Large intestine (tissue), 3 donors: ENCODE measurements at regions not wholly inside any gene's neighbourhood (a gene's known extent, or its start where the extent isn't known, plus 50 kb on each side); places are given as distances from the start of the nearest gene placed in this dataset.

ENCODE experiments used
- DNase-seq, 2 donors: peaks; one replicate each; pipeline versions ENCODE4 v3.0.0 to v3.0.0-alpha.2; 2013
- H3K27ac ChIP-seq: one replicate; pipeline ENCODE4 v1.5.1; 2013; ENCODE audit warnings: low read length
- H3K27me3 ChIP-seq: 2 replicates; pipeline ENCODE4 v1.6.1; 2013; ENCODE audit warnings: low read length; ENCODE audit not compliant: control insufficient read depth, insufficient read depth
- H3K36me3 ChIP-seq: 2 replicates; pipeline ENCODE4 v1.6.1; 2013; ENCODE audit warnings: low read length; ENCODE audit not compliant: control insufficient read depth, insufficient read depth
- H3K4me1 ChIP-seq: one replicate; pipeline ENCODE4 v1.6.1; 2013; ENCODE audit warnings: low read length; ENCODE audit not compliant: control insufficient read depth, insufficient read depth
- H3K4me3 ChIP-seq: one replicate; pipeline ENCODE4 v1.5.1; 2013; ENCODE audit warnings: low read length
- H3K9me3 ChIP-seq: one replicate; pipeline ENCODE4 v1.6.1; 2013; ENCODE audit warnings: mild to moderate bottlenecking, low read depth, low read length, moderate library complexity; ENCODE audit not compliant: control insufficient read depth
- WGBS: methylation state at CpG from one replicate; pipeline ENCODE4 v1.1.5; 2013; ENCODE audit warnings: low lambda C conversion rate; ENCODE audit not compliant: insufficient coverage; 5-methylcytosine and 5-hydroxymethylcytosine counted together

DNA sequence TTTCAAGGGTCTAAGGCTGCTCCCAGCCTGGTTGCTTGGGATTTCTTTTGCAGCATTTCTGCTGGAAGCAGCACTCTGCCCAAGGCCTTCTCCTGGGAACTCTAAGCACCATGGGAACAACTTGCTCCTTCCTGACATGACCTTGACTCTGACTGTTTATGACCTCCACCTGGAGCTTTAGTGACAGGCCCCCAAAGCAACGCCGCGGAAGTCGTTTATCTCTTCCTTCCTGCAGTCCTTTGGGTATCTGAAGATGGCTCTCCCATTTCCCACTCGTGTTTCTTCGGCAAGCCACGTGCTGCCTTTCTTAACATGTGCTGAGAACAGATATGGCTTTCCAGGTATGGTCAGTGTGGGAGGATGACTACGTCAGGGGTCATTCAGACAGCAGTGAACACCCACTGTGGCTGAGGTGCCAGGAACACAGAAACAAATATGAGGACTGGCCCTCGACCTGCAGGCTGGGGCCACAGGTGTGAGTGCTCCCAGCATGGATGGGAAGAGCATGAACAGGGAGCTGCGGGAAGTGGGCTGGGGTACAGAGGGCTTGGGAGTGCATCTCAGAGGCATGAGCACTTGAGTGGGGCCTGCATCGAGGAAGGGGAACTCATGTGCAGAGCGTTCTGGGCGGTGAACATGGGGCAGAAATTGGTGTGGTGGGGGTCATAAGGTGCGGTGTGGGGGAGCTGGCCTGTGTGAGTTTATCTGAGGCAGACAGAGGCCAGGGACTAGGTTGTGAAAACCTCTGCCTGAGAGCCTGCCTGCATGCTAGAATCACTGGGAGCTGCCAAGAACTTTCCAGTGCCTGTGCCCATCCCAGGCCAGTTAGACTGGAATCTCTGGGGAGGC is 140.5 kb downstream of the TSN start:
- Histone ChIP-seq H3K9me3 (peaks cover 2% of the 10 kb centered on the region), H3K4me1 (no peaks in the 10 kb centered on the region), H3K36me3 (no peaks in the 10 kb centered on the region), H3K27ac (no peak overlapping the region), H3K4me3 (no peak overlapping the region), H3K27me3 (no peaks in the 10 kb centered on the region)
- no CpG with 5 or more reads among the region's 14 CpGs for WGBS
- DNase-seq = no peak

DNA sequence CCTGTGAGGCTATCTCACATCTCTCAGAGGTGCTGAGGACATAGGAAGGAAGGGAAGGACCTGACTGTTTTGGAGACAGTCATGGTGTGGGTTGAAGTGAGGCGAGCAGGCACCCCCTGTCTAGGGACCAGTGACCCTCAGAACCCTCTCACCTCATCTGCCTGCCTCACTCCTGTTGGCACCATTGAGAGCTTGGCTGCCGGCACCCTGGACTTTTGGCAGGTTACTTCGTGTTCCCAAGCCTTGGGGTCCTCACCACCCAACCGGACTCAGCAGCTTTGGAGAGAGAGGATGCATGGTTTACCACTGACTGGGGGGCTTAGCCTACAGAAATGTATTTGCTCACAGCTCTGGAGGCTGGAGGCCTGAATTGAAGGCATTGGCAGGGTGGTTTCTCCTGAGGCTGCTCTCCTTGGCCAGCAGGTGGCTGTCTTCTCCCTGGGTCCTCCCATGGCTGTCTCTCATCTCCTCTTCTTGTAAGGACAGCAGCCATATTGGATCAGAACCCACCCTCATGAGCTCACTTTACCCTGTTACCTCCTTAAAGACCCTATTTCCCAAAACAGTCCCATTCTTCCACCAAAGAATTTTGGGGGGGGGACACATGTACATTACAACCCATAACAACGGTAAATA is 142.0 kb downstream of the TSN start:
- no CpG with 5 or more reads among the region's 5 CpGs for WGBS
- Histone ChIP-seq H3K27ac (no peak overlapping the region), H3K27me3 (no peaks in the 10 kb centered on the region), H3K4me3 (no peak overlapping the region), H3K9me3 (no peaks in the 10 kb centered on the region), H3K4me1 (no peaks in the 10 kb centered on the region), H3K36me3 (no peaks in the 10 kb centered on the region)
- DNase-seq = peak in 1 of 2 donors; percentile 26

DNA sequence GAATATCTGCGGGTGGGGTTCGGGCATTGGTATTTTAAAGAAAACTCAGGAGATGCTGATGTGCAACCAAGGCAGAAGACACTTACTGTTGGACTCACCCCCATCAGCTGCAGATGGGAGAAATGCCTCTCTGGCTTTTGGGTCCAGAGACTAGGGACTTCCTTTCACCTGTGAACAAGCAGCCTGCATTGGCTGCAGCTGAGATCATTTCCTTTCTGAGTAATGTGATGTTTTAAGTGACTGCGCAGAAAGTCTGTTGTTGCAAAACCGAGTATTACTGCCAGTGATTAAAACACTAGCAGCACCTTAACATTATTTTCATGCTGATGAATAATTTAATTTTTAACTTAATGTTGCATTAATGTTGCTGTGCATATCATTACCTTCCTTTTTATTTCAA is 143.0 kb downstream of the TSN start:
- no CpG with 5 or more reads among the region's 4 CpGs for WGBS
- Histone ChIP-seq H3K4me1 (no peaks in the 10 kb centered on the region), H3K9me3 (no peaks in the 10 kb centered on the region), H3K27me3 (peaks cover 2% of the 10 kb centered on the region), H3K27ac (no peak overlapping the region), H3K36me3 (no peaks in the 10 kb centered on the region), H3K4me3 (no peak overlapping the region)
- no peak for DNase-seq

DNA sequence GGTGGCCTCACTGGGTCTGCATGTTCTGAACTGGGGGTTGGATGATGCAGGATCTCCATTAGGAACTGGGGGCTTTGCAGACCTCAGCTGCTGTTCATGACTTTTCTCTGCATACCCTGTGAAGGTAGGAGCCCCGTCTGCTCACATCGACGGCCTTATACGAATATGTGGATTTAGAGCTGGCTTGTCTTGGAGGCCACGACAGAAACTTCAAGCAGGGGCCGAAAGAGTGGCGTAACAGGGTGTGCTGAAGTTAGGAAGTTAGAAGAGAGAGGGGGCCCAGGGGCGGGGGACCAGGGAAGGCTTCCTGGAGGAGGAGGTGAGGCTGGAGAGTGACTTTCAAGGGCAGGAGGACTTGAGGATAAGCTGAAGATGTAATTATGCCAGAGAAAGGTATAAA is 144.9 kb downstream of the TSN start:
- Histone ChIP-seq H3K4me1 (no peaks in the 10 kb centered on the region), H3K4me3 (no peak overlapping the region), H3K27ac (no peak overlapping the region), H3K9me3 (no peaks in the 10 kb centered on the region), H3K27me3 (peaks cover 2% of the 10 kb centered on the region), H3K36me3 (no peaks in the 10 kb centered on the region)
- WGBS = no CpG with 5 or more reads among the region's 8 CpGs
- DNase-seq = no peak

DNA sequence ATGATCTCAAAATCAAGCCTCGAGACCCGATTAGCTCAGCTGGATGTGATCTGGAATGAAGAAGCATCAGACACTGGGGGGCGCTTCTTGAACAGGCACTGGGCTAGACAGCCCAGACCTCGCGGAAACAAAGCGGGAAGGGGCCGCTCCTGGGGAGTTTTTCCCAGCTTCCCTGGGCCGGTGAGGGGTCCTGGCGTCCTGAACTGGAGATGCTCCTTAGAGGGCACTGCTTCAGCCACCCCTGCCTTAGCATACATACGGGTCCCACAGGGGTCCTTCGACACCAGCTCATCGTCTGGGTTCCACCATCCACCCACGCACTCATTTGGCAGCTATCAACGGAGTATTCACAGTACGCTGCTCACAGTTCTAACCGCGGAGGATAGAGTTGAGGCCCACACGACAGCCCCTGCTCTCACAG is 146.7 kb downstream of the TSN start:
- H3K27ac ChIP-seq = no peak overlapping the region
- no peak overlapping the region for H3K4me3 ChIP-seq
- no peaks in the 10 kb centered on the region for H3K9me3 ChIP-seq
- H3K27me3 ChIP-seq = peaks cover 2% of the 10 kb centered on the region
- no CpG with 5 or more reads among the region's 18 CpGs for WGBS
- no peak for DNase-seq
- H3K36me3 ChIP-seq = no peaks in the 10 kb centered on the region
- no peaks in the 10 kb centered on the region for H3K4me1 ChIP-seq

DNA sequence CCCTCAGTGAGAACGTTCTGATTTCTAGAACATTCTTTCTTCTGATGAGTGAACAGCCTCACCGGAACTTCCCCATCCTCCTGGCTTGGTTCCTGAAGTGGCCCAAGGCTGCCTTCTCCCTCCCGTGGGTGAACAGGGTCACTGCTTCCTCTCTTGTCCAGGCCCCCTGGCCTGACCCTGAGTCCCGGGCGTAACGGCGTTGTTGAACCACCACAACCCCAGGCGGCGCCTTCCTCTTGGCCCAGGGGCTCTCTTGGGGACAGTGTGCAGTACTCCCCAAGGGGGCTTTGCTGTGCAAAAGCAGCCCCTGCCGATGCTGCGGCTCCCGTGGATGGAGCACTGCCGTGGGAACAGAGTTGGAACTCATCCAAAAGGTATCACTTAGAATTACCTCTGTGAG is 147.2 kb downstream of the TSN start:
- Histone ChIP-seq H3K27ac (no peak overlapping the region), H3K27me3 (peaks cover 2% of the 10 kb centered on the region), H3K9me3 (no peaks in the 10 kb centered on the region), H3K36me3 (no peaks in the 10 kb centered on the region), H3K4me3 (no peak overlapping the region), H3K4me1 (no peaks in the 10 kb centered on the region)
- no peak for DNase-seq
- WGBS = no CpG with 5 or more reads among the region's 13 CpGs

DNA sequence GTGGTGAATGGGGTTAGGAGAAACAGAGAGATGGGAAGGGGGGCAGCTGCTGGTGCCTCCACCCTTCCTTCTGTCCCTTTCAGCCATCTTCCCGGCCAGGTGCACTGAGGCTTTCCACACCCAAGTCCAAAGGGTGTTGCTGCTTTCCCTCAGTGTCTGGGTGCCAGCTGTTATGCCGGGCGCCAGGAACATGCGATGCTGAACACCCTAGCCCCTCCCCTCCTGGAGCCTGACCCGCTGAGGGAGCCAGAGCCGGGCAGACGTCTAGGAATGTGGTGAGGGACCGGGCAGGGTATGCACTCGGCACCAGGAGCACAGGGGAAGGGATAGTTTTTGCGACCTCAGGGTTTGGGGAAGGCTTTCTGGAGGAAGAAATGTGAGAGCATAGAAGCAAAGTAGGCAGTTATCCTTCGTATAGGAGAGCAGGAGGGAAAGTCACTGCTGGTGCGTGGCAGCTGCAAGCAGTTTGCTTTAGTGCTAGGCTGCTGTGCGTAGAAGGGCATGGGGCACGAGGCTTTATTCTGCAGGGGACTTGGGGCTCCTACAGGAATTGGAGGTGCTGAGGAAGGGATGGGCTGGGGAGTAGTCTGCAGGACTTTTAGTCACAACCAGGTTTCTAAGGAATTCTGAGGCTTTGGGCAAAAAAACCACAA is 147.7 kb downstream of the TSN start:
- Histone ChIP-seq H3K27me3 (peaks cover 2% of the 10 kb centered on the region), H3K4me3 (no peak overlapping the region), H3K9me3 (no peaks in the 10 kb centered on the region), H3K4me1 (no peaks in the 10 kb centered on the region), H3K27ac (no peak overlapping the region), H3K36me3 (no peaks in the 10 kb centered on the region)
- WGBS = 59% methylated on average over 2 of the region's 14 CpGs
- DNase-seq = peak; percentile 44 to 69

DNA sequence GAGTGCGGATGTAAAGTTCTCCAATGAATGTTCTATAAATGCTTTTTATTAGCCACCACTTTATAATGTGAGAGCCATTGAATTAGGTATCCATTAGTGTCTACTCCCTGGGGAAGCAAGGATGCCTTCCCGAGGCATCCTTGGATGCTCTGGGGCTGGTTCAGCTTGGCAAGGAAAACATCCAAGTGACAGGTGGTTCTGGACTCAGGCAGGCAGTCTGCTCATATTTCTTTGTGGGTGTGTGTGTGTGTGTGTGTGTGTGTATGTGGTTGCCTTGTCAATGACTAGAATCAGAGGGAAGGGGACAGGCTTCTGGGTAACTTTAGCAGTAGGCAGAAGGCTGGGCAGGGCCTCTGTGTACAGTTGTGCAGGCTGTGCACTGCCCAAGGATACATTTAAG is 149.2 kb downstream of the TSN start:
- Histone ChIP-seq H3K4me1 (no peaks in the 10 kb centered on the region), H3K36me3 (no peaks in the 10 kb centered on the region), H3K27me3 (peaks cover 3% of the 10 kb centered on the region), H3K4me3 (no peak overlapping the region), H3K27ac (no peak overlapping the region), H3K9me3 (no peaks in the 10 kb centered on the region)
- no peak for DNase-seq
- no CpG with 5 or more reads among the region's 2 CpGs for WGBS

DNA sequence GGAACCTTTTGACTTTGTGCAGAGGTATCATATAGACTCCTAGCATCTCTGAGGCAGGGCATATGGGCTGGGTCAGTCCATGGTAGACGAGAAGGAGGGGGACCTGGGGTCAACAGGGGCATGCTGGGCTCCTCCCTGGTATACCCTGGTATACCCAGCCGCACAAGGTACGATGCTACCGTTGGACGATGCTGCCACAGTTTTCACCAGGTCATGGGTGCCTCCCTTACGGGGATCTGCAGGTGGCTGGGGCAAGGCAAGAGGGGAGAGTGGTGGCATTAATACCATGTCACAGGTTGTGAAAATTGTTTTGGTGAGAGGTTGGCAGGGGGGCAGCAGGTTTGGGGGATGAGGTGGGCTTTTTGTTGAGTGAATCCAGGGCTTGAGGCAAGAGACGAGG is 149.8 kb downstream of the TSN start:
- H3K4me3 ChIP-seq = no peak overlapping the region
- H3K36me3 ChIP-seq = no peaks in the 10 kb centered on the region
- no peaks in the 10 kb centered on the region for H3K4me1 ChIP-seq
- no CpG with 5 or more reads among the region's 7 CpGs for WGBS
- no peak overlapping the region for H3K27ac ChIP-seq
- no peaks in the 10 kb centered on the region for H3K9me3 ChIP-seq
- peaks cover 4% of the 10 kb centered on the region for H3K27me3 ChIP-seq
- no peak for DNase-seq

DNA sequence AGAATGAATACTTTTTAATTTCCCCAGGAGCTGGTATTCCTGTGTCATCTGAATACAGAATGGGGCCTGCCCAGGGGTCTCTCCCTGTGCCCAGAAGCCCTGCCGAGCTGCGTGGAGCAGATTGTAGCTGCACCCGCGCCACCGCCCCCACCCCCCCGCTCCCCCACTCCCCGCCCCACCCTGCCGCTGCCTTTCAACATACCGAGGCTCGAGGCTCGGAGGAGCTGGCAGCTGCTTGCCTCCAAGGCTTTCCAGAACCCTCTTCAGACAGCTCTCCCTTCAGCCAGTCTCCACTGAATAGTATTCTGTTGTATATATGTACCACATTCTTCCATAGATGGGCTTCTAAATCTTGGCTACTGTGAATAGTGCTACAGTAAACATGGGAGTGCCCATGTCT is 150.7 kb downstream of the TSN start:
- Histone ChIP-seq H3K27ac (no peak overlapping the region), H3K4me1 (no peaks in the 10 kb centered on the region), H3K36me3 (no peaks in the 10 kb centered on the region), H3K27me3 (peaks cover 7% of the 10 kb centered on the region), H3K9me3 (no peaks in the 10 kb centered on the region), H3K4me3 (no peak overlapping the region)
- DNase-seq = no peak
- WGBS = no CpG with 5 or more reads among the region's 11 CpGs
